MCF 10A (cell line): ENCODE measurements at regions not wholly inside any gene's neighbourhood (a gene's known extent, or its start where the extent isn't known, plus 50 kb on each side); places are given as distances from the start of the nearest gene placed in this dataset.

Experiments
- BruUV-seq: library from RNA; stranded (reverse); fragments of 400-500 nt; replicated peaks from 2 replicates; lab custom pipeline; 2021; lab: Mats Ljungman, UMichigan
- CTCF ChIA-PET: fragments of 300-600 bp; sonication (Branson Sonifier 250); formaldehyde crosslinking; extraction: SDS; loops from one replicate; lab custom pipeline; 2021; ENCODE audit warnings: antibody characterized with exemption, inconsistent platforms; lab: Yijun Ruan, JAX
- POLR2A ChIA-PET: fragments of 300-600, 350-650 bp; sonication (Branson Sonifier 250); formaldehyde crosslinking; extraction: SDS; loops from one replicate; lab custom pipeline; 2020; ENCODE audit warnings: antibody characterized with exemption, inconsistent platforms; lab: Yijun Ruan, JAX
- DNase-seq: peaks from one replicate; pipeline ENCODE4 v3.0.0-alpha.2; 2018; ENCODE audit not compliant: unreplicated experiment
- H3K27ac Mint-ChIP-seq: one replicate; pipeline ENCODE4 v1.8.0; 2022; ENCODE audit warnings: mild to moderate bottlenecking, low read depth, mixed read lengths; ENCODE audit not compliant: unreplicated experiment
- H3K27me3 Mint-ChIP-seq: one replicate; pipeline ENCODE4 v1.8.0; 2022; ENCODE audit warnings: mixed read lengths; ENCODE audit not compliant: insufficient read depth, unreplicated experiment
- H3K36me3 Mint-ChIP-seq: one replicate; pipeline ENCODE4 v1.8.0; 2022; ENCODE audit warnings: mild to moderate bottlenecking, moderate library complexity, mixed read lengths; ENCODE audit not compliant: insufficient read depth, unreplicated experiment
- H3K4me1 Mint-ChIP-seq: one replicate; pipeline ENCODE4 v1.8.0; 2022; ENCODE audit warnings: mixed read lengths; ENCODE audit not compliant: insufficient read depth, unreplicated experiment
- H3K4me3 Mint-ChIP-seq: one replicate; pipeline ENCODE4 v1.8.0; 2022; ENCODE audit warnings: mild to moderate bottlenecking, moderate library complexity, mixed read lengths; ENCODE audit not compliant: unreplicated experiment
- H3K9me3 Mint-ChIP-seq: one replicate; pipeline ENCODE4 v1.8.0; 2022; ENCODE audit warnings: mixed read lengths; ENCODE audit not compliant: unreplicated experiment
- CTCF ChIP-seq: fragments of 200-600 bp; IDR thresholded peaks from one replicate; pipeline ENCODE4 v1.8.0; 2022; ENCODE audit warnings: antibody characterized with exemption, mild to moderate bottlenecking; ENCODE audit not compliant: unreplicated experiment
- intact Hi-C: fragments of 100-400 bp; cut with micrococcal nuclease; formaldehyde crosslinking; loops from 2 replicates; pipeline ENCODE4 v1.14.1; 2022

DNA sequence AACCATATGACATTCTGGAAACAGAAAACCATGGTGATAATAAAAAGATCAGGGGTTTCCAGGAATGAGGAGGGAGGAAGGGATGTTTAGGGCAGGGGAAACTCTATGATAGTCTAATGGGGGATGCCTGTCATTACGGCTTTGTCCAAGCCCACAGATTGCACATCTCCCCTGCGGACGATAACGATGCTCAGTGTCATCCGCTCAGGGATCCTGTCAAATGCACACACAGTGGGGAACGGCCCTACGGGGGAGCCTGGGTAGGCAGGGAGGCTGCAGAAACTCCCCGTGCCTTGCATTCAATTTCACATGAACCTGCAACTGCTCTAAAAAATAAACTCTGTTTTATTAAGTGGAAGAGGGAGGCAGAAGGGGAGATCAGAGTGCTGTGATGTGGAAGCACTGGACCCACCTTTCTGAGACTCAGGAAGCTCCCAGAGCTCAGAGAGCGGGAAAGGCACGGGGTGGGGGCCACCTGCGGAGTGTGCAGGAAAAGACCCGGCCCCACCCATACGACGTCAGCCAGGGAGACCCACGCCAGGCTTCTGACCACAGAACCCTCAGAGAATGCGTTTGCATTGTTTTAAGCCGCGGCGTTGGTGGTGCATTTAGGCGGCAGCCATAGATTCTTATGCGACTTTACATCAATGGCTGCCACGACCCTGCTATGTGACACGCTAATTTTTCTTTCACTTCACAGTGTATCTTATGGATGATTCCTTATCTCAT lies 543.5 kb downstream of the BRD1 start:
- intact Hi-C loops: no loop called here
- no peak for DNase-seq
- no TSS peak for BruUV-seq
- Mint-ChIP-seq H3K36me3 (no peaks in the 10 kb centered on the region), H3K4me3 (no peak overlapping the region), H3K27ac (no peak overlapping the region), H3K27me3 (no peaks in the 10 kb centered on the region), H3K4me1 (no peaks in the 10 kb centered on the region), H3K9me3 (peaks cover 44% of the 10 kb centered on the region)
- ChIA-PET CTCF (no interaction called here), POLR2A (no interaction called here)
- TF ChIP-seq CTCF: no peak

- H3K27me3 Mint-ChIP-seq: no peaks in the 10 kb centered on the region
- BruUV-seq: no TSS peak
Observed at GRCh38 chr22:49282596-49282995, 545.1 kb downstream of the BRD1 start.

DNA sequence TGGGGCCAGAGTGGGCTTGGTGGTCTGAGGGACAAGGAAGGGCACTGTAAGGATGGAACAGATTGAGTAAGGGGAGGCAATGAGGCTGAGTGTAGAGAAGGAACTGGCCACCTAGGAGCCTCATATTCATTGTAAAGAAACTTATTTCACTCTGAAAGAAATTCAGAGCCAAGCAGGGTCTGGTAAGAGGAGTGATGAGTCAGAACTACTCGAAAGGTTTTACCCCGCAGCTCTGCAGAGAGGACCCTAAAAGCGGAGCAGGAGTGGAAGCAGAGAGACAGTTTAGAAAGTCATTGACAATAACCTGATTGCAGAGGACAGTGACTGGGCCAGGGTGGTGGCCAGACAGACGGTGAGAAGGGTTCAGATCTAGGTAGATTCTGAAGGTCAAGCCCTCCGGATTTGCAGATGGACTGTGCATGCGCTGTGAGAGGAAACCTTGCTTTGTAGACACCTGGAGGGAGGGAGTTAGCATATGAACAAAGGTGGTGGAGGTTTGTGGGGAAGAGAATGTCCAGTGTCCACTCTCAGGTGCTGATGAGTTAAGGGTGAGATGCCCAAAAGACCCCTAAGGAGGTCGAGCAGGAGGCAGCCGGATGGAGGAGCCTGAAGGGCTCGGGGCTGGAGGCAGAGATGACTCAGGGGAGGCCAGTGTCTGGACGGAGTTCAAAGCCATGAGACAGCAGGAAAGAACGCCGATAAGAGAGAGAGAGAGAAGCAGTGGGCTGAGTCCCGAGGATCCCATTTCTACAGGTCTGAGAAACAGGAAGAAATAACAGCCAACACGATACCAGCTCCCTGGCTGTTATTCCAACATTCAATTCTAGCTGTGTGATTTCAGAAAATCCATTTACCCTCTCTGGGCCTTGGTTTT lies 546.0 kb downstream of the BRD1 start:
- Mint-ChIP-seq H3K27me3 (no peaks in the 10 kb centered on the region), H3K4me1 (no peaks in the 10 kb centered on the region), H3K4me3 (no peak overlapping the region), H3K9me3 (peaks cover 51% of the 10 kb centered on the region), H3K27ac (no peak overlapping the region), H3K36me3 (no peaks in the 10 kb centered on the region)
- BruUV-seq: no TSS peak
- DNase-seq: no peak
- POLR2A ChIA-PET: no interaction called here
- intact Hi-C loops: no loop called here
- CTCF ChIA-PET: no interaction called here
- TF ChIP-seq CTCF: no peak

More at GRCh38 chr22:49282596-49282995, 545.1 kb downstream of the BRD1 start:
- no peak overlapping the region for H3K27ac Mint-ChIP-seq
- no peaks in the 10 kb centered on the region for H3K4me1 Mint-ChIP-seq
- DNase-seq: no peak
- ChIA-PET CTCF (no interaction called here), POLR2A (no interaction called here)
- no peak overlapping the region for H3K4me3 Mint-ChIP-seq
- H3K9me3 Mint-ChIP-seq: peaks cover 51% of the 10 kb centered on the region
- no peaks in the 10 kb centered on the region for H3K36me3 Mint-ChIP-seq
- intact Hi-C loops: no loop called here
- TF ChIP-seq CTCF: no peak

DNA sequence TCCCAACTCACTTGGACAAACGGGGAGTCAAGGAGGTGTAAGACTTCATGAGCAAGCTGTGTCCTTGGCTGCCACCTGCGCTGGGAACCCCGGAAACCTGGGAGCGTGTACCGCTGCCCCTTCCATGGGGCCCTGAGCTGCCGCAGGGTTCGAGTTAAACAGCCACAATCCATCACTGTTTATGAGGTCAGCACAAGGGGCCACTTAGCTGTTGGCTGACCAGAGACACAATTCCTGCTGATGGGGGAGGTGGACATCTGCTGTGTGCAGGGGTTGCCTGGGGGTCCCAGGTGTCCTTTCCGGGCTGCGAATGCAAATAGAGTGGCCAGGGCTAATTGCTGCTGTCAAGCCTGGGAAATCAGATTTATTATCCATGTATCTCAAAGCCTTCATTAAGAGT lies 549.3 kb downstream of the BRD1 start:
- H3K36me3 Mint-ChIP-seq: no peaks in the 10 kb centered on the region
- H3K27ac Mint-ChIP-seq: no peak overlapping the region
- BruUV-seq: no TSS peak
- no peak overlapping the region for H3K4me3 Mint-ChIP-seq
- peaks cover 72% of the 10 kb centered on the region for H3K9me3 Mint-ChIP-seq
- intact Hi-C loops: no loop called here
- CTCF ChIA-PET: no interaction called here
- no peaks in the 10 kb centered on the region for H3K4me1 Mint-ChIP-seq
- TF ChIP-seq CTCF: no peak
- no peaks in the 10 kb centered on the region for H3K27me3 Mint-ChIP-seq
- no peak for DNase-seq
- POLR2A ChIA-PET: no interaction called here
